ENCODE measurements at regions not wholly inside any gene's neighbourhood (a gene's known extent, or its start where the extent isn't known, plus 50 kb on each side); places are given as distances from the start of the nearest gene placed in this dataset.

DNA sequence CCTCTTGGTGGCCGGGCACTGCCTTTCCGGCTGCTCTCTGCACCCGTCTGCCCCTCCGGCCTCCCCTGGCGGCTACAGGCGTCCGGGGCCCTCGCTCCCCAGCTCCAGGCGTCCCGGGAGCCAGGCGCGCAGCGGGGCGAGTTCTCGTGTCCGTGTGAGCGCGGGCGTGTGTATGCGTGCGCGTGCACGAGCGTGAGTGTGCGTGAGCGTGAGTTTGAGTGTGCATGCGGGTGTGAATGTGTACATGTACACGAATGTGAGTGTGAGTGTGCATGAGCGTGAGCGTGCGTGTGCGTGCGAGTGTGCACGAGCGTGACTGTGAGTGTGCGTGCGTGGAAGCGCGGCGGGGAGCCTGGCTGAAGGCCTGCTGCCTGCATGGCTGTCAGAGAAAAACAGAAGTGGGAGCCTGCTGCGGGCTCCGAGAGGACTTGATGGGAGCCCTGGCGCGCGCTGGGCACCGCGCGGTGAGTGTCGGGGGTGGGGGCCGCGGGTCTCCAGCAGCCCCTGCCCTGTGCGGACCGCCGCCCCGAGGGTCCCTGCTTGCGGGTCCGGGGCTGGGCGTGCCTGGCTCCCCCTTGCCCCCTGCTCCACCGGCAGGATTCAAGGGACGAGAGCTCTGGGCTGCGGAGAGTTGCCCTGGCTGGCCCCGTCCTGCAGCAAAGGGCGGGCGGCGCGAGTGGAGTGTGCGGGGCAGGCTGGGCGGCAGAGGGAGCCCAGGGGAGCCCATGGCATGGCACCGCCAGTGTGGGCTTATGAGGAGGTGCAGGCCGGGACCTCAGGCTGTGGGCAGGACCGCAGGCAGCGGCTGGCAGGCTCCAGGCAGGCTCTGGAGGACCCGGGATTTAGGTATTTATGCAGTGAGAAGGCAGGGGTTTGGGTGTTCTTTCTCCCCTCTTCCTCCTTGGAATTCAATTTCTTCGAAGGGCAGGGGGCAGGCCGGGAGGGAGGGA lies 75.8 kb upstream of the EN2 start:
- H3K4me1 Mint-ChIP-seq, result peaks cover 11 to 45% of the 10 kb centered on the region in 2 experiments
- peak overlapping the region; percentile 47 for H3K4me2 ChIP-seq (ENCODE audit: insufficient read depth, insufficient read length, low read length)
- no peak overlapping the region for H2BK12ac ChIP-seq (ENCODE audit: insufficient read length, low read depth, low read length)
- peak overlapping the region; percentile 49 to 72 for H3K4me3 Mint-ChIP-seq
- DNase-seq, result no peak
- no peak overlapping the region for H3K18ac ChIP-seq (ENCODE audit: insufficient read length, low read depth, low read length)
- no peak overlapping the region for H2BK120ac ChIP-seq (ENCODE audit: low read depth, low read length, poor library complexity, severe bottlenecking)
- no peaks in the 10 kb centered on the region for H3K79me2 ChIP-seq (ENCODE audit: insufficient read depth, low read length)
- no peaks in the 10 kb centered on the region for H3K79me1 ChIP-seq (ENCODE audit: insufficient read depth, low read depth, low read length, poor library complexity, severe bottlenecking)
- H2AFZ ChIP-seq (ENCODE audit: low read length), result no peak overlapping the region
- no peak overlapping the region; the same call in 1 of the 2 replicates for H3K14ac ChIP-seq (ENCODE audit: insufficient read depth, low read length)
- H3K23ac ChIP-seq (ENCODE audit: insufficient read length, low read depth, low read length), result no peak overlapping the region
- peaks cover 100% of the 10 kb centered on the region for H3K27me3 Mint-ChIP-seq (ENCODE audit: low read depth)
- H3K9ac ChIP-seq (ENCODE audit: extremely low read depth, insufficient read length, low read length), result no peak overlapping the region
- H3K27me3 ChIP-seq (ENCODE audit: insufficient read depth, low read length), result peaks cover 77% of the 10 kb centered on the region
- H4K20me1 ChIP-seq (ENCODE audit: control insufficient read depth, insufficient read depth, insufficient read length), result no peaks in the 10 kb centered on the region
- H3K4ac ChIP-seq (ENCODE audit: low read depth, low read length), result no peak overlapping the region
- no peak overlapping the region for H3T11ph ChIP-seq (ENCODE audit: low read length)
- H4K91ac ChIP-seq (ENCODE audit: insufficient read length, low read depth, low read length), result no peak overlapping the region
- H4K8ac ChIP-seq (replicated peaks; ENCODE audit: insufficient read length, low read depth, low read length), result no peak overlapping the region
- H3K23me2 ChIP-seq (ENCODE audit: insufficient read length, low read depth, low read length, poor library complexity, severe bottlenecking), result no peaks in the 10 kb centered on the region
- H3K4me1 ChIP-seq (ENCODE audit: insufficient read depth, low read length), result no peaks in the 10 kb centered on the region; the same call in 1 of the 2 replicates
- H2BK5ac ChIP-seq (ENCODE audit: insufficient read length, low read length), result no peak overlapping the region
- no CpG with 5 or more reads among the region's 75 CpGs for WGBS (ENCODE audit: extremely low coverage, insufficient read length, low lambda C conversion rate)
- H2BK15ac ChIP-seq (ENCODE audit: low read depth, low read length), result no peak overlapping the region
- H3K36me3 Mint-ChIP-seq (ENCODE audit: insufficient read depth in 1 of 3, low read depth in 3 of 3), result no peaks in the 10 kb centered on the region; a peak in 1 of 7 replicates
- no peak overlapping the region for H2BK20ac ChIP-seq (ENCODE audit: low read depth, low read length, poor library complexity, severe bottlenecking)
- no peak overlapping the region for H3K56ac ChIP-seq (ENCODE audit: insufficient read length, low read depth, low read length)
- H3K9me3 Mint-ChIP-seq, result peaks cover 5 to 21% of the 10 kb centered on the region in 2 experiments; a peak in 3 of 5 replicates
- no peak overlapping the region for H3K27ac ChIP-seq (ENCODE audit: insufficient read length, low read depth, low read length)
- H3K27ac Mint-ChIP-seq, result no peak overlapping the region
- no peak overlapping the region for H4K5ac ChIP-seq (ENCODE audit: insufficient read length, low read depth, low read length)
- TF ChIP-seq, protein P1, sequence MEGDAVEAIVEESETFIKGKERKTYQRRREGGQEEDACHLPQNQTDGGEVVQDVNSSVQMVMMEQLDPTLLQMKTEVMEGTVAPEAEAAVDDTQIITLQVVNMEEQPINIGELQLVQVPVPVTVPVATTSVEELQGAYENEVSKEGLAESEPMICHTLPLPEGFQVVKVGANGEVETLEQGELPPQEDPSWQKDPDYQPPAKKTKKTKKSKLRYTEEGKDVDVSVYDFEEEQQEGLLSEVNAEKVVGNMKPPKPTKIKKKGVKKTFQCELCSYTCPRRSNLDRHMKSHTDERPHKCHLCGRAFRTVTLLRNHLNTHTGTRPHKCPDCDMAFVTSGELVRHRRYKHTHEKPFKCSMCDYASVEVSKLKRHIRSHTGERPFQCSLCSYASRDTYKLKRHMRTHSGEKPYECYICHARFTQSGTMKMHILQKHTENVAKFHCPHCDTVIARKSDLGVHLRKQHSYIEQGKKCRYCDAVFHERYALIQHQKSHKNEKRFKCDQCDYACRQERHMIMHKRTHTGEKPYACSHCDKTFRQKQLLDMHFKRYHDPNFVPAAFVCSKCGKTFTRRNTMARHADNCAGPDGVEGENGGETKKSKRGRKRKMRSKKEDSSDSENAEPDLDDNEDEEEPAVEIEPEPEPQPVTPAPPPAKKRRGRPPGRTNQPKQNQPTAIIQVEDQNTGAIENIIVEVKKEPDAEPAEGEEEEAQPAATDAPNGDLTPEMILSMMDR (conservative IDR thresholded peaks at IDR 0.05), result no peak; the same call in 2 of the 3 replicates
- no peak overlapping the region for H2AK5ac ChIP-seq (ENCODE audit: insufficient read length, low read length)
- no peaks in the 10 kb centered on the region for H3K9me3 ChIP-seq (ENCODE audit: control insufficient read depth, low read depth, low read length)

All from H9 (cell line).